IMR-90 (cell line): ENCODE measurements at regions not wholly inside any gene's neighbourhood (a gene's known extent, or its start where the extent isn't known, plus 50 kb on each side); places are given as distances from the start of the nearest gene placed in this dataset.

Source experiments
- ATAC-seq: fragments of 200-7000 bp; cut with Tn5 transposase; 2 replicates; pipeline ENCODE4 v1.9.1; 2020; ENCODE audit warnings: low read depth, mild to moderate bottlenecking, moderate library complexity
- BruUV-seq: library from RNA; stranded (reverse); fragments of 400-500 nt; replicated peaks from 2 replicates; lab custom pipeline; 2021; lab: Mats Ljungman, UMichigan
- CTCF ChIA-PET: fragments of 300-600 bp; formaldehyde crosslinking; extraction: SDS; loops from one replicate; lab custom pipeline; 2021; ENCODE audit warnings: antibody characterized with exemption; lab: Yijun Ruan, JAX
- POLR2A ChIA-PET: fragments of 300-600 bp; sonication (Branson Sonifier 250); formaldehyde crosslinking; loops from one replicate; lab custom pipeline; 2022; ENCODE audit warnings: antibody characterized with exemption; ENCODE audit not compliant: unreplicated experiment; lab: Charles Lee
- DNase-seq: peaks from one replicate; pipeline ENCODE4 v3.0.0; 2013
- H2AFZ ChIP-seq: replicated peaks from 2 replicates; pipeline ENCODE3; 2013; ENCODE audit warnings: low read length, mild to moderate bottlenecking; ENCODE audit not compliant: poor library complexity
- H2AK5ac ChIP-seq: 2 replicates; pipeline ENCODE4 v1.6.1; 2013; ENCODE audit warnings: low read depth, low read length, inconsistent platforms
- H2AK9ac ChIP-seq: replicated peaks from 2 replicates; pipeline ENCODE3; 2013; ENCODE audit warnings: mild to moderate bottlenecking, low read depth, low read length, moderate library complexity; ENCODE audit not compliant: poor library complexity
- H2BK120ac ChIP-seq: 2 replicates; pipeline ENCODE4 v1.6.1; 2013; ENCODE audit warnings: low read depth, low read length, inconsistent platforms
- H2BK15ac ChIP-seq: 3 replicates; pipeline ENCODE4 v1.6.1; 2013; ENCODE audit warnings: low read depth, low read length, inconsistent platforms
- H2BK20ac ChIP-seq: 2 replicates; pipeline ENCODE4 v1.6.1; 2013; ENCODE audit warnings: low read depth, mild to moderate bottlenecking, inconsistent platforms, low read length, moderate library complexity
- H2BK5ac ChIP-seq: 2 replicates; pipeline ENCODE4 v1.6.1; 2013; ENCODE audit warnings: mild to moderate bottlenecking, low read depth, low read length, inconsistent platforms; ENCODE audit not compliant: poor library complexity, severe bottlenecking
- H3K14ac ChIP-seq: replicated peaks from 2 replicates; pipeline ENCODE4 v1.6.1; 2013; ENCODE audit warnings: low read depth, low read length, inconsistent platforms
- H3K18ac ChIP-seq: 2 replicates; pipeline ENCODE4 v1.6.1; 2013; ENCODE audit warnings: low read depth, low read length, control low read depth
- H3K23ac ChIP-seq: 2 replicates; pipeline ENCODE4 v1.6.1; 2013; ENCODE audit warnings: low read depth, low read length, inconsistent platforms
- H3K27ac ChIP-seq: 2 replicates; pipeline ENCODE4 v1.5.1; 2013; ENCODE audit warnings: mild to moderate bottlenecking, control low read depth, low read length; ENCODE audit not compliant: insufficient read depth
- H3K27me3 ChIP-seq: 2 replicates; pipeline ENCODE4 v1.6.1; 2013; ENCODE audit warnings: low read length; ENCODE audit not compliant: control insufficient read depth, insufficient read depth
- H3K36me3 ChIP-seq: 2 replicates; pipeline ENCODE4 v1.6.1; 2013; ENCODE audit warnings: low read length, mixed read lengths; ENCODE audit not compliant: control insufficient read depth, insufficient read depth
- H3K4ac ChIP-seq: 2 replicates; pipeline ENCODE4 v1.6.1; 2013; ENCODE audit warnings: low read depth, low read length, inconsistent platforms
- H3K4me1 ChIP-seq: 2 replicates; pipeline ENCODE4 v1.6.1; 2013; ENCODE audit warnings: low read length, mixed read lengths; ENCODE audit not compliant: control insufficient read depth, insufficient read depth
- H3K4me2 ChIP-seq: 2 replicates; pipeline ENCODE4 v1.6.1; 2013; ENCODE audit warnings: low read depth, mild to moderate bottlenecking, control low read depth, low read length, moderate library complexity
- H3K4me3 ChIP-seq: 2 replicates; pipeline ENCODE4 v1.5.1; 2013; ENCODE audit warnings: low read depth, mild to moderate bottlenecking, control low read depth, low read length, moderate library complexity; ENCODE audit not compliant: insufficient read depth
- H3K56ac ChIP-seq: 2 replicates; pipeline ENCODE4 v1.6.1; 2013; ENCODE audit warnings: low read length, inconsistent platforms; ENCODE audit not compliant: insufficient read depth; ENCODE audit errors: extremely low read depth
- H3K79me1 ChIP-seq, 2 experiments: 2 replicates each; pipeline ENCODE4 v1.6.1; 2013; ENCODE audit warnings: low read length in 2 of 2, inconsistent platforms in 1 of 2, low read depth in 1 of 2
- H3K9ac ChIP-seq: 2 replicates; pipeline ENCODE4 v1.6.1; 2013; ENCODE audit warnings: low read depth, low read length, control low read depth
- H3K9me1 ChIP-seq: 2 replicates; pipeline ENCODE4 v1.6.1; 2013; ENCODE audit warnings: low read length, inconsistent platforms; ENCODE audit not compliant: insufficient read depth
- H3K9me3 ChIP-seq: 2 replicates; pipeline ENCODE4 v1.6.1; 2013; ENCODE audit warnings: low read length; ENCODE audit not compliant: control insufficient read depth, insufficient read depth
- H4K20me1 ChIP-seq: 2 replicates; pipeline ENCODE4 v1.6.1; 2013; ENCODE audit warnings: low read length, inconsistent platforms; ENCODE audit not compliant: insufficient read depth
- H4K5ac ChIP-seq: 2 replicates; pipeline ENCODE4 v1.6.1; 2013; ENCODE audit warnings: mild to moderate bottlenecking, low read depth, low read length, control low read depth
- H4K8ac ChIP-seq, 2 experiments: 2 replicates each; pipeline ENCODE4 v1.6.1; 2013; ENCODE audit warnings: low read depth in 2 of 2, low read length in 2 of 2, control low read depth in 1 of 2, inconsistent platforms in 1 of 2
- H4K91ac ChIP-seq: 2 replicates; pipeline ENCODE4 v1.6.1; 2013; ENCODE audit warnings: low read depth, low read length, inconsistent platforms; ENCODE audit not compliant: insufficient read depth
- CEBPB ChIP-seq: IDR thresholded peaks from 2 replicates; pipeline ENCODE4 v1.6.1; 2012; ENCODE audit warnings: low read depth, low read length, improper control_type of control experiment
- CHD1 ChIP-seq: IDR thresholded peaks from 2 replicates; pipeline ENCODE4 v1.6.1; 2012; ENCODE audit warnings: low read depth, low read length, improper control_type of control experiment
- FOS ChIP-seq: fragments of 150-350 bp; IDR thresholded peaks from 2 replicates; pipeline ENCODE4 v1.6.1; 2016; ENCODE audit warnings: low read depth, low read length
- POLR2A ChIP-seq: IDR thresholded peaks from 2 replicates; pipeline ENCODE4 v1.6.1; 2012; ENCODE audit warnings: mild to moderate bottlenecking, low read depth, low read length
- RFX5 ChIP-seq: IDR thresholded peaks from 2 replicates; pipeline ENCODE4 v1.8.0; 2012; ENCODE audit warnings: low read depth, mild to moderate bottlenecking, low read length, moderate library complexity
- SMC3 ChIP-seq: fragments of 150-350 bp; IDR thresholded peaks from 2 replicates; pipeline ENCODE4 v1.6.1; 2016; ENCODE audit warnings: low read depth, mild to moderate bottlenecking, antibody characterized with exemption, low read length, moderate library complexity
- WGBS, 2 experiments: methylation state at CpG; one replicate each; pipeline versions ENCODE4 v1.1.5 to v1.1.7; 2013; ENCODE audit warnings: missing lambda C conversion rate in 2 of 2; ENCODE audit not compliant: insufficient read length in 1 of 2; ENCODE audit errors: extremely low coverage in 2 of 2; 5-methylcytosine and 5-hydroxymethylcytosine counted together
- dilution Hi-C: fragments of 300-500 bp; cut with HindIII; formaldehyde crosslinking; loops from one replicate; pipeline ENCODE4 v1.14.3; 2018; ENCODE audit warnings: low sequenced_read_pairs; ENCODE audit not compliant: unreplicated experiment
- in situ Hi-C: fragments of 300-500 bp; cut with MboI; formaldehyde crosslinking; loops from 3 replicates; pipeline ENCODE4 v1.14.3; 2019; ENCODE audit warnings: low sequenced_read_pairs, inconsistent platforms, mixed read lengths
- intact Hi-C: fragments of 100-400 bp; cut with micrococcal nuclease; formaldehyde crosslinking; loops from 2 replicates; pipeline ENCODE4 v1.10.0; 2022
- TF ChIP-seq, protein P1 (sequence below): fragments of 150-350 bp; IDR thresholded peaks from 2 replicates; pipeline ENCODE4 v1.6.1; 2017; ENCODE audit warnings: mild to moderate bottlenecking, antibody characterized with exemption, low read length, low read depth

DNA sequence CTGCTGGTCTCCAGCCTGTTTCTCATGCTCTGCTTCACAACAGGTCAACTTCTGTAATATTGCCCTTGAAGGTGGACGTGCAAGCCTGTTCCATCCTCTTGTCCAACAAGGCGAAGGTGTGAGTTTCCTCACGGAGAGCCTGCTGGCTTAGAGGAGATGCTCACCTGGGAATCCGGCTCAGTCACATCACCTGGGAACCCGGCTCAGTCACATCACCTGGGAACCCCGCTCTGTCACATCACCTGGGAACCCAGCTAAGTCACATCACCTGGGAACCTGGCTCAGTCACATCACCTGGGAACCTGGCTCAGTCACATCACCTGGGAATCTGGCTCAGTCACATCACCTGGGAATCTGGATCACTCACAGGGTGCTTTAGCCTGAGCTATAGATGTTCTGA, 230.1 kb downstream of the ERMARD start:
- no peak overlapping the region for H3K4ac ChIP-seq
- no peak for TF ChIP-seq SMC3
- TF ChIP-seq RFX5 = no peak
- TF ChIP-seq CHD1 = no peak
- TF ChIP-seq FOS = no peak
- no peak for TF ChIP-seq CEBPB
- TF ChIP-seq, protein P1, sequence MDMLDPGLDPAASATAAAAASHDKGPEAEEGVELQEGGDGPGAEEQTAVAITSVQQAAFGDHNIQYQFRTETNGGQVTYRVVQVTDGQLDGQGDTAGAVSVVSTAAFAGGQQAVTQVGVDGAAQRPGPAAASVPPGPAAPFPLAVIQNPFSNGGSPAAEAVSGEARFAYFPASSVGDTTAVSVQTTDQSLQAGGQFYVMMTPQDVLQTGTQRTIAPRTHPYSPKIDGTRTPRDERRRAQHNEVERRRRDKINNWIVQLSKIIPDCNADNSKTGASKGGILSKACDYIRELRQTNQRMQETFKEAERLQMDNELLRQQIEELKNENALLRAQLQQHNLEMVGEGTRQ = no peak
- no peak for TF ChIP-seq POLR2A
- H2AFZ ChIP-seq = no peak overlapping the region
- 80% methylated on average over 3 of the region's 6 CpGs; no CpG with 5 or more reads in 1 of the 2 experiments for WGBS, 2 experiments
- H4K20me1 ChIP-seq = no peaks in the 10 kb centered on the region
- ChIA-PET POLR2A (no interaction called here), CTCF (no interaction called here)
- no peak overlapping the region for H3K9ac ChIP-seq
- H3K9me3 ChIP-seq = peaks cover 57% of the 10 kb centered on the region
- dilution Hi-C loops = no loop called here
- H2AK9ac ChIP-seq = no peak overlapping the region
- H2BK20ac ChIP-seq = no peak overlapping the region
- no peaks in the 10 kb centered on the region for H3K9me1 ChIP-seq
- DNase-seq (no peak), ATAC-seq (no peak)
- intact Hi-C loops = no loop called here
- H3K14ac ChIP-seq = no peak overlapping the region
- no peak overlapping the region for H4K8ac ChIP-seq
- H2BK5ac ChIP-seq = no peak overlapping the region
- no TSS peak for BruUV-seq
- no peak overlapping the region for H4K91ac ChIP-seq
- no peak overlapping the region for H3K4me3 ChIP-seq
- H4K5ac ChIP-seq = no peak overlapping the region
- in situ Hi-C loops = no loop called here
- no peaks in the 10 kb centered on the region for H3K36me3 ChIP-seq
- no peak overlapping the region for H3K56ac ChIP-seq
- H2BK120ac ChIP-seq = no peak overlapping the region
- no peaks in the 10 kb centered on the region for H3K27me3 ChIP-seq
- no peaks in the 10 kb centered on the region for H3K79me1 ChIP-seq
- H3K18ac ChIP-seq = no peak overlapping the region
- no peak overlapping the region for H3K23ac ChIP-seq
- no peaks in the 10 kb centered on the region for H3K4me1 ChIP-seq
- H3K27ac ChIP-seq = no peak overlapping the region
- no peak overlapping the region for H2BK15ac ChIP-seq
- H3K4me2 ChIP-seq = no peak overlapping the region
- no peak overlapping the region for H2AK5ac ChIP-seq
